Right atrium auricular region (tissue), 2 donors: ENCODE measurements at regions not wholly inside any gene's neighbourhood (a gene's known extent, or its start where the extent isn't known, plus 50 kb on each side); places are given as distances from the start of the nearest gene placed in this dataset.

Source experiments
- DNase-seq: peaks from one replicate; pipeline ENCODE4 v3.0.0-alpha.2; 2019; ENCODE audit warnings: low spot score
- H3K27ac ChIP-seq, 2 donors: fragments of 200-600 bp; sonication (generic); 1 replicate in 1 of 2; 2 replicates in 1 of 2; pipeline ENCODE4 v1.5.1; 2016 to 2019
- H3K27me3 ChIP-seq, 2 donors: fragments of 200-600 bp; sonication (generic); one replicate each; pipeline versions ENCODE4 v1.5.1 to v1.6.0; 2017 to 2019
- H3K36me3 ChIP-seq: fragments of 200-600 bp; sonication (generic); one replicate; pipeline ENCODE4 v1.5.1; 2016
- H3K4me1 ChIP-seq, 2 donors: fragments of 200-600 bp; sonication (generic); one replicate each; pipeline versions ENCODE4 v1.5.1 to v1.6.0; 2017 to 2019
- H3K4me3 ChIP-seq, 2 donors: fragments of 200-600 bp; sonication (generic); 1 replicate in 1 of 2; 2 replicates in 1 of 2; pipeline ENCODE4 v1.5.1; 2017 to 2019; ENCODE audit warnings: mild to moderate bottlenecking in 1 of 2, moderate library complexity in 1 of 2
- H3K9me3 ChIP-seq, 2 donors: fragments of 200-600 bp; sonication (generic); one replicate each; pipeline ENCODE4 v1.5.1; 2019
- CTCF ChIP-seq, 2 donors: fragments of 200-600 bp; sonication (generic); IDR thresholded peaks; one replicate each; pipeline ENCODE4 v1.5.1; 2019; ENCODE audit warnings: antibody characterized with exemption in 2 of 2

GRCh38 chr7:81370822-81371221 lies 399.0 kb downstream of the HGF start:
- H3K4me3 ChIP-seq: no peak overlapping the region
- no peaks in the 10 kb centered on the region for H3K4me1 ChIP-seq
- H3K36me3 ChIP-seq: no peaks in the 10 kb centered on the region
- no peak for TF ChIP-seq CTCF (IDR thresholded peaks at IDR 0.05)
- DNase-seq: no peak
- H3K27me3 ChIP-seq: no peaks in the 10 kb centered on the region
- no peak overlapping the region for H3K27ac ChIP-seq
- H3K9me3 ChIP-seq: no peaks in the 10 kb centered on the region

DNA sequence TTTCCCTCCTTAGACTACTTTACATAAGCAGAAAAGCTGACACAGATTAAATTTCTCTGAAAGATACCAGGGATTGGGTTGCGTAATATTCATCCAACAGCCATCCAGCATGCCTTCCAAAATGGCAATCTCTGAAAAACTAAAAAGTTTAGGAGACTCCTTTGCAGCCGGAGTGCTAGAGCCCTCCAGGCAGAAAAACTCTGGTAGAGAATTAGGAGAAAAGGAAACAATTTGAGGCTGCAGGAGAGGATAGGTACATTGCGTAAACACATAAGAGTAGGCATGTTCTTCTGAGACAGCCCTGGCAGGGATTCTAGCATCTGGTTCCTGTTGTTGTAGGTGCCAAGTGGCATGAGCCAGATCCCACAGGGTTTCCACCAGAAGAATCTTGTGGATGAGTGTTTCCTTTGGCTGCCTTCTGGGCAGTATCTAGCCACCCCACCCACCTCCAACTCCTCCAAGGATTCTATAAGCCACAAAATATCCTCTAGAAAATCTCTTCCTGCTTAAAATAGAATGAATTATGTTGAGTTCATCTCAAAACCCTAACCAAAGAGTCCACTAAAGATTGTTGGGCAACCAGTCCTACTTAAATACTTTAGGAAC lies 402.4 kb downstream of the HGF start:
- no peaks in the 10 kb centered on the region for H3K9me3 ChIP-seq
- no peaks in the 10 kb centered on the region for H3K27me3 ChIP-seq
- no peak for DNase-seq
- H3K27ac ChIP-seq: no peak overlapping the region
- no peaks in the 10 kb centered on the region for H3K4me1 ChIP-seq
- TF ChIP-seq CTCF (IDR thresholded peaks at IDR 0.05): no peak
- H3K4me3 ChIP-seq: no peak overlapping the region
- H3K36me3 ChIP-seq: no peaks in the 10 kb centered on the region

DNA sequence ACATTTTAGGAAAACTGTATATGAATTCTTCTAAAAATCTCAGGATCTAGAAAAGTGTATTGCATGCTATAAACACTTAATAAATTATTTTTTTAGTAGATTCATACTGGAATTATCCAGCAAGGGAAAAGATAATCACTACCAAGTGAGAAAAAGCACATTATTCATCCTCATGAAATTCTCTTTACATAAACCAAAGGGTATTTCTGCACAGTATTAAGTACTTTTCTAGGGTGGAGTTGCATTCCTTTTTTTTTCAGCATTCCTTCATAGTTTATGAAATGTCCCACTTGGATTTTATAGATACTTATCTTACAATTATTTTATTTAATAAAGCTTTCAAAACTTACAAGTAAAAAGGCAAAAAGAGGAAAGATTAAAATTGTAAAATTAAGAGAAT lies 403.3 kb downstream of the HGF start:
- TF ChIP-seq CTCF (IDR thresholded peaks at IDR 0.05): no peak
- no peaks in the 10 kb centered on the region for H3K9me3 ChIP-seq
- DNase-seq: no peak
- H3K27me3 ChIP-seq: no peaks in the 10 kb centered on the region
- no peaks in the 10 kb centered on the region for H3K4me1 ChIP-seq
- H3K36me3 ChIP-seq: no peaks in the 10 kb centered on the region
- H3K4me3 ChIP-seq: no peak overlapping the region
- H3K27ac ChIP-seq: no peak overlapping the region

DNA sequence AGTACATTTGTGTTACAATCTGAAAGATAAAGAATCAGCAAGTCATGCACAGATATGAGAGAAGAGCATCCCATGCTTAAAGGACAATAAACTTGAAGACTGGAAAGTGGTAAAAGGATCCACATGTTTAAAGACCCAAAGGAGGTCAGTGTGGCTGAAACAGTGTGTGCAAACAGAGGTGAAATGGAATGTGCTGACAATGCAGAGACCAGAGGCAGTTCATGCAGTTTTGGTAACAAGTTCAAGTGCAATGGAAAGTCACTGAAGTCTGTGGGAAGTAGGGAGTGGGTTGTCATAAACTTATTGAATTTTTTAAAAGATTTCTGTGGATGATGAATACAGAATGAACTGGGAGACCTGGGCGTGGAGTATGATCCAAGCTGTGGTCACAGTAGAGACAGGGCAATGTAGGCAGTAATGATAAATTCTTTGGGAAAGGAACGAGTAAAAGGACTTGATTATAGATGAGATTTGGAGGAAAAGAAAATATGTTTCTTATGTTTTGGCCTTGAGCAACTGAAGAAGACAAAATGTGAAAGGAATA lies 408.0 kb downstream of the HGF start:
- no peak for DNase-seq
- TF ChIP-seq CTCF (IDR thresholded peaks at IDR 0.05): no peak
- H3K4me1 ChIP-seq: no peaks in the 10 kb centered on the region
- no peaks in the 10 kb centered on the region for H3K9me3 ChIP-seq
- H3K4me3 ChIP-seq: no peak overlapping the region
- H3K27me3 ChIP-seq: no peaks in the 10 kb centered on the region
- no peaks in the 10 kb centered on the region for H3K36me3 ChIP-seq
- no peak overlapping the region for H3K27ac ChIP-seq

DNA sequence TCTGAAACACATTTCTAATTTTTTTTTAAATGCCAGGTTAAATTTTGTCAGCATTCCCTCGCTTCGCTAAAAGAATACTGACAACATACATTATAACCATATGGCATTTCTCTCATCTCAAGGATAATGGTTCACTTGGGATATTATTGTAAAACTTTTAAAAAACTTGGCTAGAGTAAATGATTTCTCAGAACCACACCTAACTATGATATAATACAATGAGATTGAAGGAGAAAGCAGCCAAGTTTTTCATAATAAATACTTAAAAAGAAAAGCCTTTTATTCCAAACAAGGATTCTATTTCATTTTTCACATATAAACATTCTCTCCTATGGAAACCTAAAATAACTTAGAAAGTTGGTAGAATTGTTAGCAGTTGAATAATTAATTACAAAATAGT lies 413.9 kb downstream of the HGF start:
- H3K4me3 ChIP-seq: no peak overlapping the region
- H3K27ac ChIP-seq: no peak overlapping the region
- no peak for TF ChIP-seq CTCF (IDR thresholded peaks at IDR 0.05)
- no peaks in the 10 kb centered on the region for H3K9me3 ChIP-seq
- no peaks in the 10 kb centered on the region for H3K36me3 ChIP-seq
- no peaks in the 10 kb centered on the region for H3K27me3 ChIP-seq
- no peak for DNase-seq
- H3K4me1 ChIP-seq: no peaks in the 10 kb centered on the region

GRCh38 chr7:81349044-81349443 lies 420.8 kb downstream of the HGF start:
- Histone ChIP-seq H3K36me3 (no peaks in the 10 kb centered on the region), H3K4me1 (no peaks in the 10 kb centered on the region), H3K4me3 (no peak overlapping the region), H3K27ac (no peak overlapping the region), H3K27me3 (no peaks in the 10 kb centered on the region), H3K9me3 (no peaks in the 10 kb centered on the region)
- DNase-seq: no peak
- no peak for TF ChIP-seq CTCF (IDR thresholded peaks at IDR 0.05)
